CMK (cell line): ENCODE measurements at regions not wholly inside any gene's neighbourhood (a gene's known extent, or its start where the extent isn't known, plus 50 kb on each side); places are given as distances from the start of the nearest gene placed in this dataset.
A peak's percentile ranks its signal among the peaks of the same experiment; 100 is the strongest.

ENCODE experiments used
- DNase-seq: peaks from one replicate; pipeline ENCODE4 v3.0.0-alpha.2; 2010; ENCODE audit warnings: low read depth

DNA sequence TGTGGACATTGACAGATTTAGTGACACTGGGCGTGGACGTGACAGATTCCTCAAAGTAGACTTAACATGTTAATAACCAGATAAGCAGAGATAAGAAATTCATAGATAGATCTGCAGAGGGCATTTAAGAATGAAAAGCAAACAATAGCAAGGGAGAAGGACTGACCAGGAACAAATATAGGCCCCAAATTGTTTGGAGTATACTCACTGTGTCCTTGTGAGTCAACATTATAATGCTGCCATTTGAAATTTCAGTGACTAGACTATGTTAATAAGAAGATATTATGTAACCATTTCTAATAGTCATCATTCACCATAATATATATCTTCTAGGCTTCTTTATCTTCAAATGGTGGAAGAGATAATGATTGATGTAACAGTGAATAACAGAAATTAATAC, 78.1 kb upstream of the SLC38A11 start:
- no peak for DNase-seq

DNA sequence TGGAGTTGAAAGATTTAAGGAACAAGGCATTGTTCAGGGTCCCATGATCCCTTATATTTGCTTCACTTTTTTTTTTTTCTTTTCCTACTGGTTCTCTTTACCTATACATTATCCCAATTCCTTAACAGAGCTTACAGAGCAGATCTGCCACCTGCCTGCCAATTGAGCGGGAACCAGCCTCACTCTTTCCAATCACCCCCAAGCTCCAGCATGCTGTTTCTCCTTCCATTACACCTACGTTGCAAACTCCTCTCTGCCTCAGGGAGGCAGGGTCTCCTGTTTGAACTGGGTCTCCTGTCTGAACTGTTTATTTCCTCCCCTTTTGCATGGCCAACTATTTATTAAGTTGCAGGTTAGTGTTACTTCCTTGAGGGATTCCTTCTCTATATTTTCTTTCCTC, 77.2 kb upstream of the SLC38A11 start:
- no peak for DNase-seq

DNA sequence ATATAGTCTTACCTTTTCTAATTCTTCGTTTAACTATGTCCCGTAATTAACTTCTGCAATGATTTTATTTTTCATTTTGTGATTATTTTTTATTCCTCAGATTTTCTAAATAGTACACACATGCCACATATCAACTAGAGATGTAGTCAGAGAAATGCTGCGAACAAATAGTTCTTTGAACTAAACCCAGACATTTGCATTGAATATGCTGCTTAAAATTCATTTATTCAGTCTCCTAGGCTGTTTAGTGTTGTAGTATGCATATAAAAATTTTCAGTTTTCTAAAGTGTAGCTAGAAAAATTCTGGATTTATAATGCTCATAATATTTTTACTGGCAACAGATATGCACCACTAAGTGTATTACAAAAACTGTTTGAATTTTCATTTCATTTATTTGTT, 68.9 kb upstream of the SLC38A11 start:
- no peak for DNase-seq

DNA sequence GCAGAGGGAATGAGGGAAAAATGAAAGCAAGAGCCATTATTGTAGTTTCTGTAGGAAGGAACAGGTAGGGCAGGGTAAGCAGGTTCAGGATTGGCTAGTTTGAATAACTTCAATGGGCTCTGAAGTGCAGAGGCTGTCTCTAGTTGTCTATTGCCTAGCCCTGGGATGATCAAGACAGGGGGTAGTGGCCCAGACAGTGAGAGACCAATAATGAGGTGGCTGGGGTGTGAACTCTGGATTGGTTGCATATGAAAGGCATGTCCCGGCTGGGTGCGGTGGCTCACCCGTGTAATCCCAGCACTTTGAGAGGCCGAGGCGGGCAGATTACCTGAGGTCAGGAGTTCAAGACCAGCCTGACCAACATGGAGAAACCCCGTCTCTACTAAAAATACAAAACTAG, 67.5 kb upstream of the SLC38A11 start:
- DNase-seq = no peak

DNA sequence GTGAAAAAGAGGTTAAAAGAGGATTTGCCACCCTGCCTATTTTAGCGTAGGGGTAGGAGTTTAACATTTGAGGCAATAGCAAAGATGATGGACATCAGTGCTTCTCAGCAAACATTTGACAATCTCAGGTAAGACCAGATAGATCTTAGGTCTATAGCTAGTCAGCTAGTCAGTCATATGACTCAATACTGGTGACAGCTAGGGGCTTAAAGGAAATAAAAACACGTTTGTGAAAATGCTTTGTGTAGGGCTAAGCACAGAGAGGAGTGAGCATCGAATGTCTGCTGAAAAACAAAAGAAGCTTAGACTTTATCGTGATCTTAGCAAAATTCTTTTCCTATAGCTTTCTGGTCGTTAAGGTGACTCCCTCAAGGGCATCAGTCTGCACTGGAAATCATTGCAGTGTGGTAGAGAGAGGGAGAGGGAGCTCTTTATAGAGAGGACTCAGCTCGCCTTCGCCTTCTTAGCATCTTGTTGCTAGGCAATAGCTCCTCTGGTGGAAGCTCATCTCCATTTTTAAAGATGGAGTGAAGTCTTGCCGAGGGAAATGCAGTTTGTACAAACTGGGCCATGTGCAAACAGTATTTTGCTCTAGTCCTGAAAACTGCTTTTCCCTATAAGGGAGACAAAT, 62.8 kb upstream of the SLC38A11 start:
- no peak for DNase-seq

DNA sequence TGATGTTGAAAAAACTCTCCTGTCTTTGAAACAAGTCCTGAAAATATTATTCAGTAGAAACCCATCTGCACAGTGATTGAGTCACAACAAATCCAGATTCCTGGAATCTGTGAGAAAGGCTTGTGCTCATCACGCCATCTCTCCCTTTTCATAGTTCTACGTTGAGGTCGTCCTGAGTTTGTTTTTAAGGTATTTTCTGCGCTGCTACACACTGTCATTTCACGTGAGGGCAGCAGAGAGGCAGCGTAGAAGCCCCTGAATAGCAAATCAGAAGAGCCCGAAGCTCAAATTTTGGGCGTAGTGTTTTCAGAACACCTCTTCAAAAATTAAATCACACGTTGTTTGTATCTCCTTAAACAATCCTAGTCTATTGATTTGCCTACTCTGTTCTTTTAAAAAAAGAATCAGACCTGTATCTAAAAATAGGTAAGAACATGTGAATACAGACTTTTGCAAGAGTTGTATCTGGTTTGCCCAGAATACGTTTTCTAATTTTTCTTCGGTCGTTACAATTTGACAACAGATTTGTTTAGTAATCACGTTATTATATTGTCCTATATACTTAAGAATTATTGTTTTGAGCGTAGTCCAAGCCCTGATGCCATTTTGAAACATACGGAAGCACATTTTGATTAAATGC, 61.6 kb upstream of the SLC38A11 start:
- no peak for DNase-seq

DNA sequence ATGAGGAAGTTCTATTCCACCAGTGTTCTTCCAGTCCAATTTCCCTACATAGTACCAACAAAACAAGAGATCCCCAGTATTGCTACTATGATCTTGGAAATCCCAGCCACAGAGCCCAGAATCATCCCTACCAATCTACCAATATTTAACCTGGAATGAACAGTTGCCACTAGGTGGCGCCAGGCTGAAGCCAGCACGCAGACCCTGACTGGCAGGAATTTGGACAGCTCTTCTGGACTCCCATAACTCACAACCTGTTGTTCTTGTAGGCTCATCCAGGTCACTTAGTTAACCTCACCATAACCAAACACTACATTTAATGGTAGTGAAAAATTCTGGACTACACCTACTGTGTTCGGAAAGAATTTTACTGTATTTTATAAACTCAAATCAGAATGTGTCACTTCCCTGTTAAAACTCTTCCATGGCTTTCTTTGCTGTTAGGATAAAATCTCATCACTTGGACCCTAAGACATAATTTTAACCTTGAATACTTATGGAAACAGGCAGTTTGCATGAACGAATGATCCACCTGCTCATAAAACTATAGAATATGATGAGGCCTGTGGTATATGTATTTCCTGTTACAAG, 59.8 kb upstream of the SLC38A11 start:
- DNase-seq = peak; percentile 22

DNA sequence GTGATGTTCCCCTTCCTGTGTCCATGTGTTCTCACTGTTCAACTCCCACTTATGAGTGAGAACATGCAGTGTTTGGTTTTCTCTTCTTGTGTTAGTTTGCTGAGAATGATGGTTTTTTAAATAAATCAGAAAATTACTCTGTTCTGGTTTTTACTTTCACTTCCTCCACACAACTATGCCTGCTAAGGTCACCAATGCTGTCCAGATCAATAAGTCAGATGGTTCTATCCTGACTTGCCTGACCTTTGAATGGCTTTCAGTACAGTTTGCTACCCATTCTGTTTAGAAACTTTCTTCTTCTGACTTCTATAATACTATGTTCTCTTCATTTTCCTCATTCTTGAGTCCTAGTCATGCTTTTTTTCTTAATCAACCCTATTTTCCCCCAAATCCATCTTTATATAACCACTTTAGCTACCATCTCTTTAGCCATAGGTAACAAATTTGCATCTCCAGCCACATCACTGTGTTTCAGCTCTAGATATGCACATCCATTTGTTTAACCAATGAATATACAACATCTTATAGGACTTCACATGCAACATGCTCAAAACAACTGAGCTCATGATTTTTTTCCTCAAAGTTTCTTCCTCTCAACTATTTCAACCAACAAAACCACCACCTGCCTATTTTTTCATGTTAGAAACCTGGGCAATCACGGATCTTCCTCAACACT, 58.8 kb upstream of the SLC38A11 start:
- DNase-seq = no peak

DNA sequence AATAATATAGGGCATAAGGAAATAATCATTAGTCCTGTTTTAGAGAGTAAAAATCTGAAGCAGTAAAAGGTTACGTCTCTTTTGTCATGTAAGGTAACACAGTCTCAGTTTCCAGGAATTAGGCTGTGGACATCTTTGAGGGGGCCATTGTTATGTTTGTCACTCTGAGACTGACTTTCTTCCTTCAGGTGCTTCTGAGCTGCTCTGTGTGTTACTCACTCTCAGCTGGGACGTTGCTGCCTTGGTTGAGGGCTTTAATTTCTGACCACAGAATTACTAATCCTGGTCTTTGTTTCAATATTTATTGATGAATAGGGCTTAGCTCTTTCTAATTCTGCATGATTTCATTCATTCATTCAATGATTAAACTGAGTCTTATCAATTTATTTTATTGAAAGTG, 55.9 kb upstream of the SLC38A11 start:
- no peak for DNase-seq

DNA sequence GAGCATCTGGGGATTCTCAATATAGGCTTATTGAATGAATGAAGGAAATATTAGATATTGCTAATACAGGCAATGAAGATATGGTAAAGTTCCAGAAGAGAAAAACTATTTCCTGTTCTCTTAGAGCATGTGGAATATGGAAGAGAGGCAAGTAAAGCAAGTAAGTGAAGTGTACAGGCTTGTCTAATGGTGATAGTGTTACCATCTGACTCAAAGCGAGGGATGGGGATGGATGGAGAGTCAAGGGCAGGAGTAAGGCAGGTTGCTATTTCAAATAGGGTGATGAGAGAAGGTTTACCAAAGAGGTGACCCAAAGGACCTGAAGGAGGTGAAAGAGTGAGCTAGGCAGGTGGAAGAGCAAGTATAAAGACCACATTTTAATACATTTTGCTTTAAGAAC, 55.2 kb upstream of the SLC38A11 start:
- no peak for DNase-seq

DNA sequence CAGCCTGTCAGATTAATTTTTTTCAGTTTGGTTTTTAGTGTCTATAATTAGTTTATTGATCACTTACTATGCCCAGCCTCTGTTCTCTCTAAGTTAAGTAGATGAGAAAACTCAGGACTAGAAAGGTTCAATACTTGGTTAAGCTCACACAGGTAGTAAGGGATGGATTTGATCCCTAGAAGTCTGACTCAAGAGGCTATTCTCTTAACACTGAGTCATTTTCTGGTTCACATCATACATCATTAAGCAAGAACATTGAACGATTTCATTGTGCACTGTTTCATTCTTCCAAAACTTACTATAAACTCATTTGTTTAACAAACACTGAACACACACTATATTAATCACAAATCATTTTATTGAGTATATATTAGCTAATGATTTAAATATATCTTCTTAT, 54.1 kb upstream of the SLC38A11 start:
- no peak for DNase-seq

DNA sequence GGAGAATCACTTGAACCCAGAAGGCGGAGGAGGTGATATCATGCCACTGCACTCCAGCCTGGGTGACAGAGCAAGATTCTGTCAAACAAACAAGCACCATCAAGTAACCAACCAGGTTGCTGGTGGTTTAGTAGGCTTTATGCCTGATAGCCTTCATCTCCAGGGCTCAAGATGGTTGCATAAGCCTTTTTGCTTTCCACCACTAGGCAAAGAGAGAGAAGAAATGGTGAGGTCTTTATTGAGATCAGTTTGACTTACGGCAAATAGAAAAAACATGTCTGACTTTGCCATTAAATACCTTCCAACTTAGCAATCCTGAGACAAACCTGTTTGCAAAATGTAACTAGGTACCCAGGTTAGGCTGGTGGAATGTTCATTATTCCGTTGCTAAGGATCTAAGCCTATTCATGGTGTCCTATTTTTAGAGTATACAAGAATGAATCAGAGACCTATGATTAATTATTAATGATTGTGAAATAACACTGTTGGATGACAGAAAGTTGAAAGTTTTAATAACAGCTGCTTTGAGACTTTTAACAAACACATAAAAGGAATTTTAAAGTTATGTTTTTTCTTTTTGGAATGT, 53.5 kb upstream of the SLC38A11 start:
- no peak for DNase-seq

DNA sequence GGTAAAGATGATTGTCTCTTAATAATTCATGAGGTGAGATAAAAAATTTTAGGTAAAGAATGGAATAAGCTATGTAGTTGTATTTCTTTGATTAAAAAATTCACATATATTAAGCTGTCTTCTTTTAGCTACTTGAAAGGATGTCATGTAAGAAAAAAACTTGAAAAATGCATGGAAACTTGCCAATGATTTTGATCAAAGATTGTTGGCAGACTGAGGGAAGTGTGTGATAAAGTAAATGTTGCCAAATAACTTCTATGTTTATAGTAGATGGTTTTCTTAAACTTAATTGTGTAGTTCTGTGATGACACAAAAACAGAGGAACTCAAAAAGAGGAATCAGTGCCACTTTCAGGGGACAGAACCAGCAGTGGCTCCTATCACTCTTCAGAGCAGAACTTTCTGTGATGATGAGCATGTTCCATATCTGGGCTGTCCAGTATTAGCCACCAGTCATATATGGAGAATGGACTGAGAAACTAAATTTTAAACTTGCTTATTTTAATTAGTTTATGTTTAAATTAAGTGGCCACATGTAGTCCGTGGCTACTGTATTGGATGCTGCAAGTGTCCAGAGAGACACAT, 51.9 kb upstream of the SLC38A11 start:
- no peak for DNase-seq
